Calu3 (cell line): ENCODE measurements at regions not wholly inside any gene's neighbourhood (a gene's known extent, or its start where the extent isn't known, plus 50 kb on each side); places are given as distances from the start of the nearest gene placed in this dataset.

Experiments used
- BruUV-seq: library from RNA; stranded (reverse); fragments of 400-500 nt; replicated peaks from 2 replicates; lab custom pipeline; 2021; lab: Mats Ljungman, UMichigan
- CTCF ChIA-PET: fragments of 300-600 bp; sonication (Branson Sonifier 250); formaldehyde crosslinking; loops from one replicate; lab custom pipeline; 2022; ENCODE audit warnings: antibody characterized with exemption; lab: Charles Lee
- DNase-seq: peaks from one replicate; pipeline ENCODE4 v3.0.0; 2022
- H3K27ac Mint-ChIP-seq: one replicate; pipeline ENCODE4 v1.8.0; 2022; ENCODE audit warnings: mixed read lengths; ENCODE audit not compliant: unreplicated experiment
- H3K27me3 Mint-ChIP-seq: one replicate; pipeline ENCODE4 v1.8.0; 2022; ENCODE audit warnings: mixed read lengths; ENCODE audit not compliant: unreplicated experiment
- H3K36me3 Mint-ChIP-seq: one replicate; pipeline ENCODE4 v1.8.0; 2022; ENCODE audit warnings: mild to moderate bottlenecking, moderate library complexity, mixed read lengths; ENCODE audit not compliant: insufficient read depth, unreplicated experiment
- H3K4me1 Mint-ChIP-seq: one replicate; pipeline ENCODE4 v1.8.0; 2022; ENCODE audit warnings: mild to moderate bottlenecking, low read depth, mixed read lengths; ENCODE audit not compliant: unreplicated experiment
- H3K4me3 Mint-ChIP-seq: one replicate; pipeline ENCODE4 v1.8.0; 2022; ENCODE audit warnings: mild to moderate bottlenecking, low read depth, moderate library complexity, mixed read lengths; ENCODE audit not compliant: unreplicated experiment
- H3K9me3 Mint-ChIP-seq: one replicate; pipeline ENCODE4 v1.8.0; 2022; ENCODE audit warnings: low read depth, mixed read lengths; ENCODE audit not compliant: unreplicated experiment
- CTCF ChIP-seq: fragments of 200-600 bp; IDR thresholded peaks from one replicate; pipeline ENCODE4 v1.8.0; 2022; ENCODE audit warnings: antibody characterized with exemption; ENCODE audit not compliant: unreplicated experiment
- intact Hi-C: fragments of 100-400 bp; cut with micrococcal nuclease; formaldehyde crosslinking; loops from one replicate; pipeline ENCODE4 v1.10.0; 2022; ENCODE audit not compliant: unreplicated experiment

- intact Hi-C loops = no loop called here
- Mint-ChIP-seq H3K36me3 (no peaks in the 10 kb centered on the region), H3K4me1 (no peaks in the 10 kb centered on the region)
Observed at GRCh38 chr3:15886521-15886920, 88.7 kb upstream of the ANKRD28 start.

DNA sequence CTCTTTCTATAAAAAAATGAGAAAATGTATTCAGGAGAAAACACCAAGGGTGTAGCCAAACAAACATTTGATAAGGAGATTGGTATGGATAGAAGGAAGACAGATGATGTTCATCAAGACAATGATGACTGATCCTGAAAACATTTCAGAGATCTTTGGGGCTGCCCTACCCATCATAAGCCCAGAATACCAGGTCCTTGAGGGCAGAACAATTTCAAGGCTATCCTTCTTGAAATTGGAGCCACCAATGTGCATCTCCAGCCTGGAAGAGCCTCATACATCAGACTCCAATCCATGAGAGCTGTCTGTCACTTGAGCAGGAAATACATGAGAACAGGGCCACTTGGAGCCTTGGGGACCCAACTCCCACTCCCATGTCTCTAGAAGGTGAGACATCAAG lies 89.5 kb upstream of the ANKRD28 start:
- Mint-ChIP-seq H3K27ac (no peak overlapping the region), H3K27me3 (no peaks in the 10 kb centered on the region), H3K36me3 (no peaks in the 10 kb centered on the region), H3K9me3 (peaks cover 3% of the 10 kb centered on the region), H3K4me3 (no peak overlapping the region), H3K4me1 (no peaks in the 10 kb centered on the region)
- DNase-seq = no peak
- CTCF ChIA-PET = no interaction called here
- BruUV-seq = no TSS peak
- intact Hi-C loops = no loop called here
- no peak for TF ChIP-seq CTCF

More at GRCh38 chr3:15886521-15886920, 88.7 kb upstream of the ANKRD28 start:
- Mint-ChIP-seq H3K4me3 (no peak overlapping the region), H3K27ac (no peak overlapping the region), H3K27me3 (no peaks in the 10 kb centered on the region), H3K9me3 (peaks cover 3% of the 10 kb centered on the region)
- TF ChIP-seq CTCF = no peak
- no peak for DNase-seq
- BruUV-seq = no TSS peak
- CTCF ChIA-PET = no interaction called here

DNA sequence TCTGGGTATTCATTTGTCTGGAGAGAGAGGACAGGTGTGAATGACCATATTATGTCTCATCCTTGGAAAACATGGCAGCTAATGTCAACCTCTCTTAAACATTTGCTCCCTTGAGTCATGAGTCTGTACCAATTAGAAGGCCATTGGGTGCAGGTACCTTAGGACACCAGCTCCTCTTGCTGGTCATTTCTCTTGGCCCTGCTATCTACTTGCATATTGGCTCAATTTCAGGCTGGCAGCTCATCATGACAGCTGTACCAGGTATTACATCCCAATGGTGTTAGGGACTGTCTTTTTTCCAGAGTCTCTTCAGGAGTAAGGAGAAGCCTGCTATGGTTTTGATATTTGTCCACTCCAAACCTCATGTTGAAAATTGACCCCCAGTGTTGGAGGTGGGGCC lies 92.2 kb upstream of the ANKRD28 start:
- H3K27me3 Mint-ChIP-seq = no peaks in the 10 kb centered on the region
- CTCF ChIA-PET = no interaction called here
- BruUV-seq = no TSS peak

DNA sequence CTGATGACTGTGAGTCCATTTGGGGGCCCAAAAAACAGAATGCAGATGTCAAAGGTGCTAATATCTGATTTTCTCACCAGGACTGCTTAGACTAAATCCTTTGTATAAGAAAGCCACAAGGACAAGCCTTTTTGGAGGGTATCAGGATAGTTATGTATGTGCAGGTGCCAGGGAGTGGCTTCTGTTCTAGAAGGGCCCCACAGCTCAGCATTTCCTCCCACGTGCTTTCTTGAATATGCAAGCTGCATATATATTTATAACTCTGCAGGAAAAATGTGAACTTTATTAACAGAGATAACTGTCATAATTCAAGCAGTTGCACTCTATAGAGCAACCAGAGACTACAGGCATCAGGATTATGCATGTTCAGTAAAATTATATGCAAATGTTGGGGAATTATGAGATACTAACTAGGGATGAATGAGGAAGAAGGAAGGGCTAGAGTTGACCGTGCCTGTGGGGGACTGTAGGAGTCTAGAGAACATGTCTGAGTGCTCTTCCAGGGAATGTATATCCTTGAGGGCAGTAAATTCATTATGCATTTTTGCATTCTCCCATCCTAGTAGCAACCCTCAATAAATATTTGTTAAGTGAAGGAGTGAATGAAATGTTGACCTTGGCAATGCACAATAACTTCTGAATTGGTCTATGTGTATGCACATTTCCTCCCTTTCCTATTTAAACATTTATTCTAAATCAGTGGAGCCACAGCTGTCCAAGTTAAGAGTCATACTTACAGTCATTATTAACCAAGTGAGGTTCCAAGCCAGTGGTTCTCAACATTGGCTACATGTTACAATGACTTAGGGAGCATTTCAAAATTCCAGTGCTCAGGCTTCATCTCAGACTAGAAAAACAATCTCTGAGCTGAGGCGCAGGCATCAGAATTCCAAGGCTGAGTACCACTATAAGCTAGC lies 94.8 kb upstream of the ANKRD28 start:
- no peak overlapping the region for H3K27ac Mint-ChIP-seq
- CTCF ChIA-PET = no interaction called here
- intact Hi-C loops = no loop called here

More for the DNA sequence above, 92.2 kb upstream of the ANKRD28 start:
- H3K4me1 Mint-ChIP-seq = no peaks in the 10 kb centered on the region
- no peak for DNase-seq
- no peak overlapping the region for H3K27ac Mint-ChIP-seq
- intact Hi-C loops = no loop called here
- peaks cover 3% of the 10 kb centered on the region for H3K9me3 Mint-ChIP-seq
- TF ChIP-seq CTCF = no peak
- no peak overlapping the region for H3K4me3 Mint-ChIP-seq
- H3K36me3 Mint-ChIP-seq = no peaks in the 10 kb centered on the region

More for the DNA sequence above, 94.8 kb upstream of the ANKRD28 start:
- no peaks in the 10 kb centered on the region for H3K36me3 Mint-ChIP-seq
- no peaks in the 10 kb centered on the region for H3K4me1 Mint-ChIP-seq
- H3K4me3 Mint-ChIP-seq = no peak overlapping the region
- TF ChIP-seq CTCF = no peak
- H3K27me3 Mint-ChIP-seq = no peaks in the 10 kb centered on the region
- H3K9me3 Mint-ChIP-seq = no peaks in the 10 kb centered on the region
- no TSS peak for BruUV-seq
- DNase-seq = no peak
